ENCODE measurements at regions not wholly inside any gene's neighbourhood (a gene's known extent, or its start where the extent isn't known, plus 50 kb on each side); places are given as distances from the start of the nearest gene placed in this dataset.

DNA sequence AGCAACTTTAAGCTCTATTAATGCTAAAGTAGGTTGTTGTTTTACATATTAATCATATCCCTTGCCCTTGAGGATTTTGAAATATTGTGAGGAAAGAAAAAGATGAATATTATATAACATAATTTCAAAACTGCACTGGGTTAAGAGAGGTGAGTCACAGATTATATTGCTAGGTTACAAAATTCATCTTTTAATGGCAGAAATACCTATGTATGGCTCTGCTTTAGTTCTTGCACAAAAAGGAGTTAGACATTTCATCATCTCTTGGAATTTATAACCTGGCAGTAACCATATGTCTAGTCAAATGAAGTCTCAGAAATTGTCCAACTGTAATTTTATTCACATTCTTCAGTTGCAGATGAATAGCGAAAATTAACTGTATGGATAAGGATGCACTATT lies 2041.1 kb downstream of the OLFM4 start:
- H3K9me3 ChIP-seq = peaks cover 0 to 15% (median 2%) of the 10 kb centered on the region in 8 donors
- H3K4me1 ChIP-seq = no peaks in the 10 kb centered on the region
- no peak overlapping the region for H3K27ac ChIP-seq
- DNase-seq = no peak
- H3K27me3 ChIP-seq (replicated peaks in 1 of 7) = no peaks in the 10 kb centered on the region
- H3K4me3 ChIP-seq = no peak overlapping the region
- TF ChIP-seq, protein P1, sequence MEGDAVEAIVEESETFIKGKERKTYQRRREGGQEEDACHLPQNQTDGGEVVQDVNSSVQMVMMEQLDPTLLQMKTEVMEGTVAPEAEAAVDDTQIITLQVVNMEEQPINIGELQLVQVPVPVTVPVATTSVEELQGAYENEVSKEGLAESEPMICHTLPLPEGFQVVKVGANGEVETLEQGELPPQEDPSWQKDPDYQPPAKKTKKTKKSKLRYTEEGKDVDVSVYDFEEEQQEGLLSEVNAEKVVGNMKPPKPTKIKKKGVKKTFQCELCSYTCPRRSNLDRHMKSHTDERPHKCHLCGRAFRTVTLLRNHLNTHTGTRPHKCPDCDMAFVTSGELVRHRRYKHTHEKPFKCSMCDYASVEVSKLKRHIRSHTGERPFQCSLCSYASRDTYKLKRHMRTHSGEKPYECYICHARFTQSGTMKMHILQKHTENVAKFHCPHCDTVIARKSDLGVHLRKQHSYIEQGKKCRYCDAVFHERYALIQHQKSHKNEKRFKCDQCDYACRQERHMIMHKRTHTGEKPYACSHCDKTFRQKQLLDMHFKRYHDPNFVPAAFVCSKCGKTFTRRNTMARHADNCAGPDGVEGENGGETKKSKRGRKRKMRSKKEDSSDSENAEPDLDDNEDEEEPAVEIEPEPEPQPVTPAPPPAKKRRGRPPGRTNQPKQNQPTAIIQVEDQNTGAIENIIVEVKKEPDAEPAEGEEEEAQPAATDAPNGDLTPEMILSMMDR (IDR thresholded peaks at IDR 0.05 in 8 of 11, conservative IDR thresholded peaks at IDR 0.05 in 3 of 11) = no peak
- TF ChIP-seq POLR2A (IDR thresholded peaks at IDR 0.05) = no peak
- TF ChIP-seq POLR2AphosphoS5 (IDR thresholded peaks at IDR 0.05) = no peak
- intact Hi-C loops (cut with DNase I; ENCODE audit: low total_unique reads) = no loop called here
- WGBS, 5 donors = 89 to 96% (median 92%) methylated on average over 1 of the region's 1 CpG
- no peaks in the 10 kb centered on the region for H3K36me3 ChIP-seq

DNA sequence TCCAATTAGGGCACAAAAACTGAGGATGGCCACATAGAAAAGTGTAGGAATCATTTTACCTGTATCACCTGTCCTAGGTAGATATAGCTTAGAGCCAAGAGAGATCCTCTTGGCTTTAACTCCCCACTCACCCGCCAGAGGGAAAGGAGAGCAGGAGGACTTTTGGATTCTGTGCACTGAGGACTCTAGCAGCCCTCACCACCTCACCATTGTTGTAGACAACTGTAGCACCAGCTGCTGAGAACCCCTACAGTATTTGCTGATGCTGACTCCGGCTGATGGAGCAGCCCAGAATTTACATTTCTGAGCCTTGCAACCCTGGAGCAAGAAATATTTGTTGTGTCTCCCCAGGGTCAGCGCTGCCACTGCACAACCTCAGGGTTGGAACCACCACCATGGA lies 2044.4 kb downstream of the OLFM4 start:
- peaks cover 0 to 25% (median 4%) of the 10 kb centered on the region in 8 donors for H3K9me3 ChIP-seq
- no peak for TF ChIP-seq POLR2A (IDR thresholded peaks at IDR 0.05)
- TF ChIP-seq, protein P1 (IDR thresholded peaks at IDR 0.05 in 8 of 11, conservative IDR thresholded peaks at IDR 0.05 in 3 of 11) = no peak
- TF ChIP-seq POLR2AphosphoS5 (IDR thresholded peaks at IDR 0.05) = no peak
- no peaks in the 10 kb centered on the region for H3K36me3 ChIP-seq
- H3K27me3 ChIP-seq (replicated peaks in 1 of 7) = no peaks in the 10 kb centered on the region
- H3K4me3 ChIP-seq = no peak overlapping the region
- no peaks in the 10 kb centered on the region for H3K4me1 ChIP-seq
- 75 to 92% (median 79%) methylated on average over 3 of the region's 3 CpGs for WGBS, 5 donors
- DNase-seq = no peak
- intact Hi-C loops (cut with DNase I; ENCODE audit: low total_unique reads) = no loop called here
- H3K27ac ChIP-seq = no peak overlapping the region

DNA sequence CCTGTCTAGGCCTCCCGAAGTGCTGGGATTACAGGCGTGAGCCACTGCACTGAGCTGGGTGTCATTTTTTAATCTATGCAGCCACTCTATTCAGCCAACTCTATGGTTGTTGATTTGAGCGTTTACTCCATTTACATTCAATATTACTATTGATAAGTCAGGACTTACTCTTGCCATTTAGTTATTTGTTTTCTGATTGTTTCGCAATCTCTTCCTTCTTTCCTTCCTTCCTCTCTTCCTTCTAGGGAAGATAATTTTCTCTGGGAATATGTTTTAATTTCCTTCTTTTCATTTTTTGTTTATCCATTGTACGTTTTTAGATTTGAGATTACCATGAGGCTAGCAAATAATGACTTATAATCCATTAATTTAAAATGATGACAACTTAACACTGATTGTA lies 2056.0 kb downstream of the OLFM4 start:
- TF ChIP-seq POLR2A (IDR thresholded peaks at IDR 0.05) = no peak
- no peak for TF ChIP-seq POLR2AphosphoS5 (IDR thresholded peaks at IDR 0.05)
- TF ChIP-seq, protein P1 (IDR thresholded peaks at IDR 0.05 in 8 of 11, conservative IDR thresholded peaks at IDR 0.05 in 3 of 11) = no peak
- intact Hi-C loops (cut with DNase I; ENCODE audit: low total_unique reads) = no loop called here
- DNase-seq = no peak
- no peaks in the 10 kb centered on the region for H3K4me1 ChIP-seq
- no peaks in the 10 kb centered on the region for H3K27me3 ChIP-seq (replicated peaks in 1 of 7)
- WGBS, 5 donors = 74 to 83% (median 78%) methylated on average over 5 of the region's 5 CpGs
- peaks cover 0 to 19% (median 3%) of the 10 kb centered on the region in 8 donors for H3K9me3 ChIP-seq
- H3K36me3 ChIP-seq = no peaks in the 10 kb centered on the region
- no peak overlapping the region for H3K4me3 ChIP-seq
- no peak overlapping the region for H3K27ac ChIP-seq

DNA sequence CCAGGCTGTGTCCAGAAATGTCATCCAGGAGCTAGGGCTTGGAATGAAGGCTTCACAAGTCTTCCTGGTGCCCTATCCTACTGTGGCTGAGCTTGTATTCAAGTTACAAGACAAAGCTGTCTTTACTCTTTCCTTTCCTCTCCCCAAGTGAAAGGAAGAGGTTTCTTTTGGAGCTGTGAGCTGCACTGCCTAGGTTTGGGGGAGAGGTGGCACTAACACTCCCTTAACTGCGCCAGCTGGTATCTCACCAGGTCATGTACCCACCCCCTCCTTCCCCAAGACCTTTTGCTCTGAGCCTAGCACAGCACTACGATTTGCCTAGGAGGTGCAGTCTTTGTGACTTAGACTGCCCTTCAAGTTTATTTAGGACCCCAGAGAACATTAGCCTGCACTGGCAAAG lies 2053.6 kb upstream of the PRR20A start:
- no peak for DNase-seq
- peaks cover 0 to 27% (median 4%) of the 10 kb centered on the region in 8 donors for H3K9me3 ChIP-seq
- no peaks in the 10 kb centered on the region for H3K4me1 ChIP-seq
- TF ChIP-seq POLR2AphosphoS5 (IDR thresholded peaks at IDR 0.05) (no peak), POLR2A (IDR thresholded peaks at IDR 0.05) (no peak)
- TF ChIP-seq, protein P1 (IDR thresholded peaks at IDR 0.05 in 8 of 11, conservative IDR thresholded peaks at IDR 0.05 in 3 of 11) = no peak
- no peak overlapping the region for H3K4me3 ChIP-seq
- no peaks in the 10 kb centered on the region for H3K27me3 ChIP-seq (replicated peaks in 1 of 7)
- 67 to 83% (median 77%) methylated on average over 2 of the region's 2 CpGs for WGBS, 5 donors
- intact Hi-C loops (cut with DNase I; ENCODE audit: low total_unique reads) = no loop called here
- H3K36me3 ChIP-seq = no peaks in the 10 kb centered on the region
- H3K27ac ChIP-seq = no peak overlapping the region

All from spleen (tissue), 11 donors.